ENCODE measurements at regions not wholly inside any gene's neighbourhood (a gene's known extent, or its start where the extent isn't known, plus 50 kb on each side); places are given as distances from the start of the nearest gene placed in this dataset.

DNA sequence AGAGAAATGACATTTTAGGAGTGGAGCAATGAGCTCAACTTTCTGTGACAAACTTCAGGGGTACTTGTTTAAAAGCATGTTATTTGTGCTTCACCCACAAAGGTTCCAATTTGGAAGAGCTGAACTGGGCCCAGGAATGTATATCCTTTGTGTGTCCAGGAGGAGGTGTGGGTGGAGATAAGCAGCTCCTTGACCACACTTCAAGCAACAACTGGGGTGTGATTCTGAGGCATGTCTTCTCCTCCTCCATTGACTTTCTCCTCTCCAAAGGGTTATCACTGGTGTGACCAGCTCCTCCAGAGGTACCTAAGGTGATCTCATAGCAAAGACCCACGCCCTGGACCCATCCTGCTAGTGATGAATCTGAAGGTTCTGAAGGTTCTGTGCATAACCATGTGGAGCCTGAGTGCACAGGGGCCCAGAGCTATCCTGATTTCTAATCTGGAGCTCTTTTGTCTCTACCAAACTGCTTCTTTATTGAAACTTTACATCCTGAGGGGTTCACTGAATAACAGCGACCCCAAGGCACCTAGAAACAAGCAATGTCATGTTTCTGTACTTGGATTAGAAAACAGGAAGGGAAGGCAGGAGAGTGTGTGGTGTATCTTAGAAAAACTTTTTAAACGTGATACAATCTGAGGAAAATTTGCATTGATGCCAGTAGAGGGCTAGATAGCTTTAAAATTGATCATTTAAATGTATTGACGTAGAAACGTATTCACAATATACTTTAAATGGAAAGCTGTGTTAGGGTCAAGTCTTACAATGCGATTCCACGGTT is 60.9 kb upstream of the CD93 start:
- TF ChIP-seq, protein P1, sequence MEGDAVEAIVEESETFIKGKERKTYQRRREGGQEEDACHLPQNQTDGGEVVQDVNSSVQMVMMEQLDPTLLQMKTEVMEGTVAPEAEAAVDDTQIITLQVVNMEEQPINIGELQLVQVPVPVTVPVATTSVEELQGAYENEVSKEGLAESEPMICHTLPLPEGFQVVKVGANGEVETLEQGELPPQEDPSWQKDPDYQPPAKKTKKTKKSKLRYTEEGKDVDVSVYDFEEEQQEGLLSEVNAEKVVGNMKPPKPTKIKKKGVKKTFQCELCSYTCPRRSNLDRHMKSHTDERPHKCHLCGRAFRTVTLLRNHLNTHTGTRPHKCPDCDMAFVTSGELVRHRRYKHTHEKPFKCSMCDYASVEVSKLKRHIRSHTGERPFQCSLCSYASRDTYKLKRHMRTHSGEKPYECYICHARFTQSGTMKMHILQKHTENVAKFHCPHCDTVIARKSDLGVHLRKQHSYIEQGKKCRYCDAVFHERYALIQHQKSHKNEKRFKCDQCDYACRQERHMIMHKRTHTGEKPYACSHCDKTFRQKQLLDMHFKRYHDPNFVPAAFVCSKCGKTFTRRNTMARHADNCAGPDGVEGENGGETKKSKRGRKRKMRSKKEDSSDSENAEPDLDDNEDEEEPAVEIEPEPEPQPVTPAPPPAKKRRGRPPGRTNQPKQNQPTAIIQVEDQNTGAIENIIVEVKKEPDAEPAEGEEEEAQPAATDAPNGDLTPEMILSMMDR (IDR thresholded peaks at IDR 0.05) = peak in 1 of 6 experiments; percentile 8
- TF ChIP-seq POLR2AphosphoS5 (IDR thresholded peaks at IDR 0.05) (no peak), EP300 (IDR thresholded peaks at IDR 0.05) (no peak)
